ENCODE measurements at regions not wholly inside any gene's neighbourhood (a gene's known extent, or its start where the extent isn't known, plus 50 kb on each side); places are given as distances from the start of the nearest gene placed in this dataset.

DNA sequence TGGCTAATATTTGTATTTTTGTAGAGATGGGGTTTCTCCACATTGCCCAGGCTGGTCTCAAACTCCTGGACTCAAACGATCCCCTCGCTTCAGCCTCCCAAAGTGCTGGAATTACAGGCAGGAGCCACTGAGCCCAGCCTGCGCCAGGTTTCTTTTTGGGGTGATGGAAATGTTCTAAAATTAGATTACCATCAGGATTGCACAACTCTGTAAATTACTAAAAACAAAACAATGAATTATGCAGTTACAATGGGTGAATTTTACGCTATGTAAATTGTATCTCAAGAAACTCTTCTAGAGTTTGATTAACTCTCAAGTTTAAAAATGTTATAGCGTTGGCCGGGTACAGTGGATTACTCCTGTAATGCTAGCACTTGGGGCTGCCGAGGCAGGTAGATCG, 118.9 kb upstream of the TBL1X start:
- TF ChIP-seq, protein P1, sequence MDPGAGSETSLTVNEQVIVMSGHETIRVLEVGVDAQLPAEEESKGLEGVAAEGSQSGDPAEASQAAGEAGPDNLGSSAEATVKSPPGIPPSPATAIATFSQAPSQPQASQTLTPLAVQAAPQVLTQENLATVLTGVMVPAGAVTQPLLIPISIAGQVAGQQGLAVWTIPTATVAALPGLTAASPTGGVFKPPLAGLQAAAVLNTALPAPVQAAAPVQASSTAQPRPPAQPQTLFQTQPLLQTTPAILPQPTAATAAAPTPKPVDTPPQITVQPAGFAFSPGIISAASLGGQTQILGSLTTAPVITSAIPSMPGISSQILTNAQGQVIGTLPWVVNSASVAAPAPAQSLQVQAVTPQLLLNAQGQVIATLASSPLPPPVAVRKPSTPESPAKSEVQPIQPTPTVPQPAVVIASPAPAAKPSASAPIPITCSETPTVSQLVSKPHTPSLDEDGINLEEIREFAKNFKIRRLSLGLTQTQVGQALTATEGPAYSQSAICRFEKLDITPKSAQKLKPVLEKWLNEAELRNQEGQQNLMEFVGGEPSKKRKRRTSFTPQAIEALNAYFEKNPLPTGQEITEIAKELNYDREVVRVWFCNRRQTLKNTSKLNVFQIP (CRISPR knock-in tag; IDR thresholded peaks at IDR 0.05; ENCODE audit: borderline replicate concordance, low read depth): no peak
- no peak for TF ChIP-seq ZNF565 (CRISPR knock-in tag; conservative IDR thresholded peaks at IDR 0.05; ENCODE audit: low read depth)
- TF ChIP-seq, protein P2, sequence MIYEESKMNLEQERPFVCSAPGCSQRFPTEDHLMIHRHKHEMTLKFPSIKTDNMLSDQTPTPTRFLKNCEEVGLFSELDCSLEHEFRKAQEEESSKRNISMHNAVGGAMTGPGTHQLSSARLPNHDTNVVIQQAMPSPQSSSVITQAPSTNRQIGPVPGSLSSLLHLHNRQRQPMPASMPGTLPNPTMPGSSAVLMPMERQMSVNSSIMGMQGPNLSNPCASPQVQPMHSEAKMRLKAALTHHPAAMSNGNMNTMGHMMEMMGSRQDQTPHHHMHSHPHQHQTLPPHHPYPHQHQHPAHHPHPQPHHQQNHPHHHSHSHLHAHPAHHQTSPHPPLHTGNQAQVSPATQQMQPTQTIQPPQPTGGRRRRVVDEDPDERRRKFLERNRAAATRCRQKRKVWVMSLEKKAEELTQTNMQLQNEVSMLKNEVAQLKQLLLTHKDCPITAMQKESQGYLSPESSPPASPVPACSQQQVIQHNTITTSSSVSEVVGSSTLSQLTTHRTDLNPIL (CRISPR knock-in tag; IDR thresholded peaks at IDR 0.05; ENCODE audit: low read depth): no peak
- TF ChIP-seq ZFP3 (CRISPR knock-in tag; IDR thresholded peaks at IDR 0.05): no peak
